Endothelial cell of umbilical vein (primary cell): ENCODE measurements at regions not wholly inside any gene's neighbourhood (a gene's known extent, or its start where the extent isn't known, plus 50 kb on each side); places are given as distances from the start of the nearest gene placed in this dataset.
"Not testable (repeated sequence)": the region's sequence is repeated elsewhere in the genome, so short reads cannot be mapped to it uniquely, and the experiment has no call there.

ENCODE experiments used
- BruUV-seq: library from RNA; stranded (reverse); fragments of 400-500 nt; replicated peaks from 2 replicates; lab custom pipeline; 2021; lab: Mats Ljungman, UMichigan
- CTCF ChIA-PET: fragments of 300-600, 350-600 bp; sonication (Branson Sonifier 250); formaldehyde crosslinking; loops from one replicate; lab custom pipeline; 2021; ENCODE audit warnings: antibody characterized with exemption, inconsistent platforms; lab: Charles Lee
- POLR2A ChIA-PET: fragments of 300-600, 350-600 bp; sonication (Branson Sonifier 250); formaldehyde crosslinking; loops from one replicate; lab custom pipeline; 2021; ENCODE audit warnings: antibody characterized with exemption, inconsistent platforms; lab: Charles Lee
- DNase-seq: peaks from one replicate; pipeline ENCODE4 v3.0.0-alpha.2; 2011; ENCODE audit warnings: low read depth, low spot score
- FAIRE-seq: peaks from 2 replicates; lab custom pipeline; 2011; peaks lifted over from hg19 to GRCh38; lab: Jason Lieb, UNC
- H2AFZ ChIP-seq: 2 replicates; pipeline ENCODE4 v1.6.0; 2012; ENCODE audit warnings: low read depth, low read length, control low read depth, inconsistent platforms
- H3K27ac ChIP-seq: 2 replicates; pipeline ENCODE4 v1.5.1; 2011; ENCODE audit warnings: low read depth, mild to moderate bottlenecking, control low read depth, low read length, moderate library complexity; ENCODE audit not compliant: insufficient read depth
- H3K27me3 ChIP-seq, 2 experiments: 2 replicates each; pipeline versions ENCODE4 v1.6.0 to v1.6.1; 2011; ENCODE audit warnings: low read length in 2 of 2, mixed read lengths in 1 of 2; ENCODE audit not compliant: control insufficient read depth in 2 of 2, insufficient read depth in 2 of 2
- H3K36me3 ChIP-seq, 2 experiments: 2 replicates in 1 of 2; 3 replicates in 1 of 2; pipeline ENCODE4 v1.5.1; 2011; ENCODE audit warnings: low read length in 2 of 2, mild to moderate bottlenecking in 1 of 2, moderate library complexity in 1 of 2; ENCODE audit not compliant: control insufficient read depth in 2 of 2, insufficient read depth in 2 of 2; ENCODE audit errors: extremely low read depth in 1 of 2
- H3K4me1 ChIP-seq: 3 replicates; pipeline ENCODE4 v1.5.1; 2011; ENCODE audit warnings: mild to moderate bottlenecking, low read length; ENCODE audit not compliant: control insufficient read depth, insufficient read depth; ENCODE audit errors: extremely low read depth
- H3K4me2 ChIP-seq: 2 replicates; pipeline ENCODE4 v1.6.1; 2011; ENCODE audit warnings: low read length, control low read depth, mixed read lengths; ENCODE audit not compliant: insufficient read depth
- H3K4me3 ChIP-seq, 3 experiments: fragments of 200-600 bp in 1 of 3; sonication (generic), shearing (Covaris generic) in 1 of 3; replicated peaks in 1 of 3; 2 replicates each; pipeline ENCODE4 v1.5.1; 2011 to 2016; ENCODE audit warnings: control low read depth in 3 of 3, low read length in 3 of 3, mild to moderate bottlenecking in 2 of 3, inconsistent platforms in 1 of 3, low read depth in 1 of 3, moderate library complexity in 1 of 3; ENCODE audit not compliant: insufficient read depth in 1 of 3
- H3K79me2 ChIP-seq: 2 replicates; pipeline ENCODE4 v1.6.0; 2012; ENCODE audit warnings: low read length, inconsistent platforms; ENCODE audit not compliant: control insufficient read depth, insufficient read depth
- H3K9ac ChIP-seq: replicated peaks from 2 replicates; pipeline ENCODE3; 2011; ENCODE audit warnings: low read length, control low read depth; ENCODE audit not compliant: insufficient read depth; ENCODE audit errors: extremely low read depth
- H3K9me1 ChIP-seq: replicated peaks from 3 replicates; pipeline ENCODE4 v1.6.0; 2011; ENCODE audit warnings: mild to moderate bottlenecking, low read length; ENCODE audit not compliant: control insufficient read depth, insufficient read depth; ENCODE audit errors: extremely low read depth
- H3K9me3 ChIP-seq: replicated peaks from 2 replicates; pipeline ENCODE4 v1.5.1; 2012; ENCODE audit warnings: low read length, inconsistent platforms; ENCODE audit not compliant: control insufficient read depth, insufficient read depth
- H4K20me1 ChIP-seq: replicated peaks from 2 replicates; pipeline ENCODE3; 2011; ENCODE audit warnings: mild to moderate bottlenecking, low read length; ENCODE audit not compliant: control insufficient read depth, insufficient read depth; ENCODE audit errors: extremely low read depth
- EZH2 ChIP-seq: IDR thresholded peaks from 2 replicates; pipeline ENCODE4 v1.6.1; 2012; ENCODE audit warnings: borderline replicate concordance, low read depth, mild to moderate bottlenecking, moderate library complexity, low read length, inconsistent platforms; ENCODE audit not compliant: severe bottlenecking
- FOS ChIP-seq: IDR thresholded peaks from 2 replicates; pipeline ENCODE4 v1.6.1; 2011; ENCODE audit warnings: mild to moderate bottlenecking, low read length, moderate library complexity, borderline replicate concordance; ENCODE audit not compliant: insufficient read depth
- JUN ChIP-seq: IDR thresholded peaks from 2 replicates; pipeline ENCODE4 v1.6.1; 2011; ENCODE audit warnings: borderline replicate concordance, low read depth; ENCODE audit not compliant: insufficient read length, insufficient read depth
- MYC ChIP-seq: IDR thresholded peaks from one replicate; pipeline ENCODE4 v1.6.1; 2011; ENCODE audit warnings: mild to moderate bottlenecking, low read depth, low read length
- POLR2A ChIP-seq: IDR thresholded peaks from 2 replicates; pipeline ENCODE4 v1.6.1; 2012; ENCODE audit warnings: low read depth, mild to moderate bottlenecking, control low read depth, low read length
- POLR2AphosphoS5 ChIP-seq: IDR thresholded peaks from 2 replicates; pipeline ENCODE4 v1.6.1; 2012; ENCODE audit warnings: low read depth, mild to moderate bottlenecking, control low read depth, low read length, moderate library complexity; ENCODE audit not compliant: insufficient read depth
- dilution Hi-C: fragments of 300-500 bp; cut with MboI; formaldehyde crosslinking; loops from one replicate; pipeline ENCODE4 v1.15.0; 2019; ENCODE audit warnings: low sequenced_read_pairs; ENCODE audit not compliant: extremely low pct_ligation_motif_present
- intact Hi-C: fragments of 100-400 bp; cut with micrococcal nuclease; formaldehyde crosslinking; loops from one replicate; pipeline ENCODE4 v1.10.0; 2022
- TF ChIP-seq, protein P1 (sequence below), 2 donors: IDR thresholded peaks; 1 replicate in 1 of 2; 2 replicates in 1 of 2; pipeline ENCODE4 v1.5.1; 2011; ENCODE audit warnings: low read length in 2 of 2, mild to moderate bottlenecking in 2 of 2, moderate library complexity in 2 of 2, control low read depth in 1 of 2, inconsistent platforms in 1 of 2, low read depth in 1 of 2; ENCODE audit not compliant: insufficient read depth in 1 of 2; ENCODE audit errors: extremely low read depth in 1 of 2

- Histone ChIP-seq H3K4me1 (no peaks in the 10 kb centered on the region), H3K36me3 (no peaks in the 10 kb centered on the region), H3K9me3 (no peaks in the 10 kb centered on the region), H3K79me2 (no peaks in the 10 kb centered on the region), H3K4me2 (no peak overlapping the region), H3K4me3 (no peak overlapping the region), H4K20me1 (no peaks in the 10 kb centered on the region), H3K9me1 (no peaks in the 10 kb centered on the region), H3K9ac (no peak overlapping the region), H2AFZ (no peak overlapping the region), H3K27me3 (no peaks in the 10 kb centered on the region), H3K27ac (no peak overlapping the region)
- intact Hi-C loops: no loop called here
- CTCF ChIA-PET: no interaction called here
- TF ChIP-seq, protein P1, sequence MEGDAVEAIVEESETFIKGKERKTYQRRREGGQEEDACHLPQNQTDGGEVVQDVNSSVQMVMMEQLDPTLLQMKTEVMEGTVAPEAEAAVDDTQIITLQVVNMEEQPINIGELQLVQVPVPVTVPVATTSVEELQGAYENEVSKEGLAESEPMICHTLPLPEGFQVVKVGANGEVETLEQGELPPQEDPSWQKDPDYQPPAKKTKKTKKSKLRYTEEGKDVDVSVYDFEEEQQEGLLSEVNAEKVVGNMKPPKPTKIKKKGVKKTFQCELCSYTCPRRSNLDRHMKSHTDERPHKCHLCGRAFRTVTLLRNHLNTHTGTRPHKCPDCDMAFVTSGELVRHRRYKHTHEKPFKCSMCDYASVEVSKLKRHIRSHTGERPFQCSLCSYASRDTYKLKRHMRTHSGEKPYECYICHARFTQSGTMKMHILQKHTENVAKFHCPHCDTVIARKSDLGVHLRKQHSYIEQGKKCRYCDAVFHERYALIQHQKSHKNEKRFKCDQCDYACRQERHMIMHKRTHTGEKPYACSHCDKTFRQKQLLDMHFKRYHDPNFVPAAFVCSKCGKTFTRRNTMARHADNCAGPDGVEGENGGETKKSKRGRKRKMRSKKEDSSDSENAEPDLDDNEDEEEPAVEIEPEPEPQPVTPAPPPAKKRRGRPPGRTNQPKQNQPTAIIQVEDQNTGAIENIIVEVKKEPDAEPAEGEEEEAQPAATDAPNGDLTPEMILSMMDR (IDR thresholded peaks at IDR 0.05; ENCODE audit: extremely low read depth in 1 of 2, insufficient read depth in 1 of 2, low read depth in 1 of 2, low read length in 2 of 2): no peak
- TF ChIP-seq MYC (no peak), JUN (no peak)
- DNase-seq (no peak), FAIRE-seq (no peak)
- dilution Hi-C loops: no loop called here
- no TSS peak for BruUV-seq
- POLR2A ChIA-PET: no interaction called here
Measured at GRCh38 chr7:49023345-49024328, 99.3 kb downstream of the CDC14C start.

DNA sequence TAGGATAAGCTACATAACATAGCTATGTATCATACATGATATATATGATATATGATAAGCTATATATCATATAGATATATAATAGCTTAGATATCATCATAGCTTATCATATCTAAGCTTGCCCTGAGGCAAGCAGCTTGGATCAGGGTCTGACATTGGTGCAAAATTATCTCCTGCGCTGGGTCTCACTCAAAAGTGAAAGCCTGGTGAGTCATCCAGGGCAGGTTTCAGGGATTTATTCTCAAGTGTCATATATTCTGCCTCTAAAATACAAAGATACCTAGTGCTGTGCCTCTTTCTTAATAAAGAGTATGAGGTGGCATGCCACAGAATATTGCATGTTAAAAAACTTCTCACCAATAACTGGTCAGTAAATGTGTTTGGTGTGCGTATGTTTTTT lies 105.9 kb downstream of the CDC14C start:
- CTCF ChIA-PET: no interaction called here
- no peak for FAIRE-seq

GRCh38 chr7:49033140-49033539 lies 108.8 kb downstream of the CDC14C start:
- dilution Hi-C loops, H2AFZ ChIP-seq, H3K9ac ChIP-seq, H3K79me2 ChIP-seq, H3K4me3 ChIP-seq, H3K9me1 ChIP-seq, H4K20me1 ChIP-seq, H3K4me1 ChIP-seq, CTCF ChIA-PET, H3K9me3 ChIP-seq, intact Hi-C loops, FAIRE-seq, H3K4me2 ChIP-seq, H3K27me3 ChIP-seq, H3K27ac ChIP-seq, DNase-seq, H3K36me3 ChIP-seq, BruUV-seq, POLR2A ChIA-PET: not testable (repeated sequence)

More for the DNA sequence above, 105.9 kb downstream of the CDC14C start:
- Histone ChIP-seq H3K27me3 (no peaks in the 10 kb centered on the region), H2AFZ (no peak overlapping the region), H3K4me3 (no peak overlapping the region), H3K4me2 (no peak overlapping the region), H3K36me3 (no peaks in the 10 kb centered on the region), H3K4me1 (no peaks in the 10 kb centered on the region), H4K20me1 (no peaks in the 10 kb centered on the region), H3K79me2 (no peaks in the 10 kb centered on the region), H3K9me1 (no peaks in the 10 kb centered on the region), H3K27ac (no peak overlapping the region), H3K9ac (no peak overlapping the region), H3K9me3 (peaks cover 3% of the 10 kb centered on the region)
- BruUV-seq: no TSS peak
- DNase-seq: no peak
- POLR2A ChIA-PET: no interaction called here
- dilution Hi-C loops (no loop called here), intact Hi-C loops (no loop called here)
- TF ChIP-seq MYC (no peak), FOS (no peak), POLR2A (no peak), POLR2AphosphoS5 (no peak), JUN (no peak), EZH2 (no peak)
